WTC11 (cell line): ENCODE measurements at regions not wholly inside any gene's neighbourhood (a gene's known extent, or its start where the extent isn't known, plus 50 kb on each side); places are given as distances from the start of the nearest gene placed in this dataset.

Experiments
- ATF1 ChIP-seq: sonication (generic); formaldehyde crosslinking; IDR thresholded peaks from 2 replicates; pipeline ENCODE4 v1.8.1; 2023; ENCODE audit warnings: mild to moderate bottlenecking, moderate library complexity, missing genetic modification reagents
- ATF6 ChIP-seq: sonication (generic); formaldehyde crosslinking; IDR thresholded peaks from 2 replicates; pipeline ENCODE4 v1.8.1; 2023; ENCODE audit warnings: mild to moderate bottlenecking, missing genetic modification reagents
- CTCF ChIP-seq: fragments of 200-600 bp; IDR thresholded peaks from 2 replicates; pipeline ENCODE4 v1.8.0; 2022; ENCODE audit warnings: antibody characterized with exemption
- FOXP4 ChIP-seq: sonication (generic); formaldehyde crosslinking; IDR thresholded peaks from 2 replicates; pipeline ENCODE4 v1.8.0; 2022; ENCODE audit warnings: mild to moderate bottlenecking, missing genetic modification reagents
- NFYB ChIP-seq: sonication (generic); formaldehyde crosslinking; conservative IDR thresholded peaks from 2 replicates; pipeline ENCODE4 v1.8.0; 2022; ENCODE audit warnings: low read depth, missing genetic modification reagents
- ZBTB43 ChIP-seq: sonication (generic); formaldehyde crosslinking; IDR thresholded peaks from 2 replicates; pipeline ENCODE4 v1.8.1; 2023; ENCODE audit warnings: mild to moderate bottlenecking, missing genetic modification reagents
- ZNF263 ChIP-seq: sonication (generic); formaldehyde crosslinking; IDR thresholded peaks from 2 replicates; pipeline ENCODE4 v1.8.1; 2022; ENCODE audit warnings: low read depth, mild to moderate bottlenecking, moderate library complexity, missing genetic modification reagents

- TF ChIP-seq CTCF (no peak), ATF1 (CRISPR knock-in tag) (no peak), FOXP4 (no peak), NFYB (CRISPR knock-in tag) (no peak), ATF6 (CRISPR knock-in tag) (no peak), ZNF263 (no peak), ZBTB43 (no peak)
These were observed 141.1 kb downstream of the QDPR start for GRCh38 chr4:17370818-17371217.
